ENCODE measurements at regions not wholly inside any gene's neighbourhood (a gene's known extent, or its start where the extent isn't known, plus 50 kb on each side); places are given as distances from the start of the nearest gene placed in this dataset.

- Histone ChIP-seq H3K79me2 (ENCODE audit: control insufficient read depth, insufficient read depth, low read length) (no peaks in the 10 kb centered on the region), H3K4me2 (ENCODE audit: control insufficient read depth, insufficient read depth) (no peak overlapping the region), H4K20me1 (ENCODE audit: control insufficient read depth, insufficient read depth) (no peaks in the 10 kb centered on the region), H3K9me3 (replicated peaks; ENCODE audit: control insufficient read depth, insufficient read depth, low read length) (no peaks in the 10 kb centered on the region), H3K4me3 (no peak overlapping the region), H2AFZ (ENCODE audit: control insufficient read depth, low read depth, low read length) (no peak overlapping the region), H3K36me3 (ENCODE audit: control insufficient read depth in 2 of 2, insufficient read depth in 2 of 2, low read length in 1 of 2) (no peaks in the 10 kb centered on the region), H3K27ac (ENCODE audit: control insufficient read depth, insufficient read depth) (no peak overlapping the region), H3K9ac (ENCODE audit: control insufficient read depth, insufficient read depth, low read length) (no peak overlapping the region), H3K4me1 (ENCODE audit: control insufficient read depth, insufficient read depth, low read length) (no peaks in the 10 kb centered on the region), H3K27me3 (replicated peaks in 1 of 2; ENCODE audit: control insufficient read depth in 2 of 2, insufficient read depth in 2 of 2, low read length in 1 of 2) (no peaks in the 10 kb centered on the region)
- RAD21 ChIA-PET (ENCODE audit: unreplicated experiment), result interaction anchor here (1.3 kb wide), 1 partner anchor 32 kb away, joined by 4 read pairs; no protein-coding TSS in a partner anchor
- no peak for TF ChIP-seq RELA (IDR thresholded peaks at IDR 0.05; ENCODE audit: borderline replicate concordance, partially characterized antibody)
- no peak for TF ChIP-seq CEBPB (IDR thresholded peaks at IDR 0.05; ENCODE audit: borderline replicate concordance in 1 of 2, low read depth in 2 of 2, low read length in 2 of 2)
- no peak for TF ChIP-seq NFYB (IDR thresholded peaks at IDR 0.05; ENCODE audit: insufficient read depth, low read depth, low read length)
- TF ChIP-seq IRF5 (IDR thresholded peaks at IDR 0.05; ENCODE audit: borderline replicate concordance), result no peak
- no peak for TF ChIP-seq IKZF1 (conservative IDR thresholded peaks at IDR 0.05)
- TF ChIP-seq POLR2AphosphoS2 (IDR thresholded peaks at IDR 0.05; ENCODE audit: low read depth, low read length), result no peak
- TF ChIP-seq, protein P1, sequence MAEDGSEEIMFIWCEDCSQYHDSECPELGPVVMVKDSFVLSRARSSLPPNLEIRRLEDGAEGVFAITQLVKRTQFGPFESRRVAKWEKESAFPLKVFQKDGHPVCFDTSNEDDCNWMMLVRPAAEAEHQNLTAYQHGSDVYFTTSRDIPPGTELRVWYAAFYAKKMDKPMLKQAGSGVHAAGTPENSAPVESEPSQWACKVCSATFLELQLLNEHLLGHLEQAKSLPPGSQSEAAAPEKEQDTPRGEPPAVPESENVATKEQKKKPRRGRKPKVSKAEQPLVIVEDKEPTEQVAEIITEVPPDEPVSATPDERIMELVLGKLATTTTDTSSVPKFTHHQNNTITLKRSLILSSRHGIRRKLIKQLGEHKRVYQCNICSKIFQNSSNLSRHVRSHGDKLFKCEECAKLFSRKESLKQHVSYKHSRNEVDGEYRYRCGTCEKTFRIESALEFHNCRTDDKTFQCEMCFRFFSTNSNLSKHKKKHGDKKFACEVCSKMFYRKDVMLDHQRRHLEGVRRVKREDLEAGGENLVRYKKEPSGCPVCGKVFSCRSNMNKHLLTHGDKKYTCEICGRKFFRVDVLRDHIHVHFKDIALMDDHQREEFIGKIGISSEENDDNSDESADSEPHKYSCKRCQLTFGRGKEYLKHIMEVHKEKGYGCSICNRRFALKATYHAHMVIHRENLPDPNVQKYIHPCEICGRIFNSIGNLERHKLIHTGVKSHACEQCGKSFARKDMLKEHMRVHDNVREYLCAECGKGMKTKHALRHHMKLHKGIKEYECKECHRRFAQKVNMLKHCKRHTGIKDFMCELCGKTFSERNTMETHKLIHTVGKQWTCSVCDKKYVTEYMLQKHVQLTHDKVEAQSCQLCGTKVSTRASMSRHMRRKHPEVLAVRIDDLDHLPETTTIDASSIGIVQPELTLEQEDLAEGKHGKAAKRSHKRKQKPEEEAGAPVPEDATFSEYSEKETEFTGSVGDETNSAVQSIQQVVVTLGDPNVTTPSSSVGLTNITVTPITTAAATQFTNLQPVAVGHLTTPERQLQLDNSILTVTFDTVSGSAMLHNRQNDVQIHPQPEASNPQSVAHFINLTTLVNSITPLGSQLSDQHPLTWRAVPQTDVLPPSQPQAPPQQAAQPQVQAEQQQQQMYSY (CRISPR knock-in tag; IDR thresholded peaks at IDR 0.05), result no peak
- TF ChIP-seq POLR2A (IDR thresholded peaks at IDR 0.05; ENCODE audit: low read depth, low read length), result no peak
- TF ChIP-seq POLR2AphosphoS5 (IDR thresholded peaks at IDR 0.05; ENCODE audit: low read length), result no peak
- no peak for TF ChIP-seq ZNF274 (IDR thresholded peaks at IDR 0.05; ENCODE audit: insufficient read depth, insufficient read length)
- no peak for TF ChIP-seq GABPA (IDR thresholded peaks at IDR 0.05; ENCODE audit: low read depth)
- SMC1A ChIA-PET (ENCODE audit: uncharacterized antibody, unreplicated experiment), result interaction anchor here (1.1 to 1.7 kb wide), 3 partner anchors 10 to 73 kb away, joined by 3 to 5 read pairs (median 4); no protein-coding TSS in a partner anchor
- no TSS peak for BruUV-seq (replicated peaks)
- DNase-seq (ENCODE audit: low read depth, low spot score) (no peak), ATAC-seq (no peak), FAIRE-seq (no peak)
- in situ Hi-C loops (cut with MboI), result no loop called here
- intact Hi-C loops (cut with micrococcal nuclease; ENCODE audit: unreplicated experiment), result no loop called here
- WGBS (ENCODE audit: insufficient coverage, insufficient replicate concordance, low lambda C conversion rate, missing lambda C conversion rate), result 74% methylated on average over 4 of the region's 4 CpGs
- POLR2A ChIA-PET, result no interaction called here
- CTCF ChIA-PET, result interaction anchor here (1.5 kb wide), 1 partner anchor 82 kb away, joined by 4 read pairs; no protein-coding TSS in a partner anchor
Measured at GRCh38 chr6:25100288-25100687, 164.5 kb upstream of the RIPOR2 start.

Measured in GM12878 (cell line).